ENCODE measurements at regions not wholly inside any gene's neighbourhood (a gene's known extent, or its start where the extent isn't known, plus 50 kb on each side); places are given as distances from the start of the nearest gene placed in this dataset.

DNA sequence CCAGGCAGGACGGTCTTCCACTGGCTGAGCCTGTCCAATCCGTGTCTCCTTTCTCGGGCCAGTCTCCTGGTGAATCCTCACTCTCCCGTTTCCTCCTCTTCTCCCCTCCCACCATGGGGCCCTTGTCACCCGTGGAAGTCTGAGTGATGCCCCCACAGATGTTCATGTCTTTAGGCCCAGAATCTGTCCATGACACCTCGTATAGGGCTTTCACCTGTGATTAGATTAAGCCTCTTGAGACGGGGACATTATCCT is 193.5 kb downstream of the ZFP36L2 start:
- Histone ChIP-seq H3K4me3 (ENCODE audit: control insufficient read depth in 1 of 2, extremely low read depth in 1 of 2, low read length in 1 of 2) (no peak overlapping the region), H3K27me3 (replicated peaks in 1 of 2; ENCODE audit: control insufficient read depth in 2 of 2, extremely low read depth in 1 of 2, insufficient read depth in 2 of 2, low read length in 1 of 2) (no peaks in the 10 kb centered on the region), H3K36me3 (ENCODE audit: control insufficient read depth in 2 of 2, extremely low read depth in 1 of 2, insufficient read depth in 1 of 2, low read length in 1 of 2) (no peaks in the 10 kb centered on the region), H3K9me3 (no peaks in the 10 kb centered on the region), H3K27ac (ENCODE audit: low read length) (no peak overlapping the region), H3K4me1 (ENCODE audit: control insufficient read depth in 1 of 2, extremely low read depth in 1 of 2, insufficient read depth in 2 of 2, low read length in 2 of 2) (peaks cover 0 to 18% of the 10 kb centered on the region in 2 experiments)
- Mint-ChIP-seq H3K36me3 (no peaks in the 10 kb centered on the region), H3K27ac (peak overlapping the region in 1 of 2 donors; percentile 85), H3K27me3 (no peaks in the 10 kb centered on the region), H3K9me3 (no peaks in the 10 kb centered on the region), H3K4me3 (peak overlapping the region in 1 of 3 donors; percentile 57), H3K4me1 (peaks cover 19 to 29% (median 21%) of the 10 kb centered on the region in 3 donors)
- CTCF ChIA-PET, result interaction anchor here in 1 of 2 donors (0.7 kb wide), 1 partner anchor 59 kb away, joined by 3 read pairs; no protein-coding TSS in a partner anchor
- no peak for ATAC-seq (replicated peaks in 1 of 4)
- DNase-seq, result no peak
- POLR2A ChIA-PET, result no interaction called here
- WGBS (ENCODE audit: insufficient coverage), result 91% methylated on average over 6 of the region's 7 CpGs

GRCh38 chr2:43032213-43033015 is 194.0 kb downstream of the ZFP36L2 start:
- Mint-ChIP-seq H3K36me3 (no peaks in the 10 kb centered on the region), H3K4me3 (peak overlapping the region in 2 of 3 donors; percentile 46 to 57), H3K27ac (peak overlapping the region; percentile 82 to 85), H3K9me3 (no peaks in the 10 kb centered on the region), H3K4me1 (peaks cover 19 to 34% (median 21%) of the 10 kb centered on the region in 3 donors), H3K27me3 (no peaks in the 10 kb centered on the region)
- POLR2A ChIA-PET, result no interaction called here
- Histone ChIP-seq H3K4me3 (ENCODE audit: control insufficient read depth in 1 of 2, extremely low read depth in 1 of 2, low read length in 1 of 2) (no peak overlapping the region), H3K27ac (ENCODE audit: low read length) (no peak overlapping the region), H3K27me3 (replicated peaks in 1 of 2; ENCODE audit: control insufficient read depth in 2 of 2, extremely low read depth in 1 of 2, insufficient read depth in 2 of 2, low read length in 1 of 2) (no peaks in the 10 kb centered on the region), H3K9me3 (no peaks in the 10 kb centered on the region), H3K4me1 (ENCODE audit: control insufficient read depth in 1 of 2, extremely low read depth in 1 of 2, insufficient read depth in 2 of 2, low read length in 2 of 2) (peaks cover 0 to 18% of the 10 kb centered on the region in 2 experiments), H3K36me3 (ENCODE audit: control insufficient read depth in 2 of 2, extremely low read depth in 1 of 2, insufficient read depth in 1 of 2, low read length in 1 of 2) (no peaks in the 10 kb centered on the region)
- WGBS (ENCODE audit: insufficient coverage), result 53% methylated on average over 4 of the region's 14 CpGs
- CTCF ChIA-PET, result interaction anchor here in 1 of 2 donors (0.7 kb wide), 1 partner anchor 58 kb away, joined by 3 read pairs; no protein-coding TSS in a partner anchor
- peak in 1 of 4 experiments; percentile 11 for ATAC-seq (replicated peaks in 1 of 4)
- no peak for DNase-seq

DNA sequence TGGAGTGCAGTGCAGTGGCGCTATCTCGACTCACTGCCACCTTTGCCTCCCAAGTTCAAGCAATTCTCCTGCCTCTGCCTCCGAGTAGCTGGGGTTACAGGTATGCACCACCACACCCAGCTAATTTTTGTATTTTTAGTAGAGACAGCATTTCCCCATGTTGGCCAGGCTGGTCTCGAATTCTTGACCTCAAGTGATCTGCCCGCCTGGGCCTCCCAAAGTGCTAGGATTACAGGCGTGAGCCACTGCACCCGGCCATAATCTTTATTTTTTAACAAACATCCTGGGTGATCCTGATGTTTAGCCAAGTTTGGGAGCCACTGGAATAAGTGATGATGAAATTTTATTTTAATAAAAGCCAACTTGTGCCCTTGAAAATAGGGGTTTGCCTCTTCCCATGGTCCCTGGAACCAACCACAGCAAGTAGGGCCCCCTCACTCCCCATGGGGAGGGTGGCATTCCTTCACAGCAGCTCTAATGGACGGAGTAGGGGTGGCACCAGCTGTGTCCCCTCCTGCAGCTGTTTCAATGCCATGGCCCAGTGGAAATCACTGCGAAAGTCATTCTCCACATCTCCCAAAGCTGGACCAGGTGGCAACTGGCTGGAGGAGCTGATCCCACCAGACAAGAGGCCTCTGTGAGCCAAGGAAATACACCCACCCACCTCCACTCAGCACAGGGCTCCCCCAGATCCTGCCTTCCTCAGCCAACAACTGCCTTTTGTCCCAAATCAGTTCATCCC is 194.8 kb downstream of the ZFP36L2 start:
- Mint-ChIP-seq H3K27ac (peak overlapping the region in 1 of 2 donors; percentile 85), H3K36me3 (no peaks in the 10 kb centered on the region), H3K9me3 (no peaks in the 10 kb centered on the region), H3K27me3 (no peaks in the 10 kb centered on the region), H3K4me1 (peaks cover 19 to 36% (median 21%) of the 10 kb centered on the region in 3 donors), H3K4me3 (peak overlapping the region in 1 of 3 donors; percentile 57)
- no peak for DNase-seq
- H3K9me3 ChIP-seq, result no peaks in the 10 kb centered on the region
- H3K27ac ChIP-seq (ENCODE audit: low read length), result no peak overlapping the region
- peaks cover 0 to 21% of the 10 kb centered on the region in 2 experiments for H3K4me1 ChIP-seq (ENCODE audit: control insufficient read depth in 1 of 2, extremely low read depth in 1 of 2, insufficient read depth in 2 of 2, low read length in 2 of 2)
- no peak for ATAC-seq (replicated peaks in 1 of 4)
- WGBS (ENCODE audit: insufficient coverage), result 80% methylated on average over 2 of the region's 9 CpGs
- no peaks in the 10 kb centered on the region for H3K36me3 ChIP-seq (ENCODE audit: control insufficient read depth in 2 of 2, extremely low read depth in 1 of 2, insufficient read depth in 1 of 2, low read length in 1 of 2)
- CTCF ChIA-PET, result no interaction called here
- H3K27me3 ChIP-seq (replicated peaks in 1 of 2; ENCODE audit: control insufficient read depth in 2 of 2, extremely low read depth in 1 of 2, insufficient read depth in 2 of 2, low read length in 1 of 2), result peaks cover 0 to 3% of the 10 kb centered on the region in 2 experiments
- POLR2A ChIA-PET, result no interaction called here
- no peak overlapping the region for H3K4me3 ChIP-seq (ENCODE audit: control insufficient read depth in 1 of 2, extremely low read depth in 1 of 2, low read length in 1 of 2)

- ChIA-PET CTCF (no interaction called here), POLR2A (no interaction called here)
- Mint-ChIP-seq H3K4me1 (peaks cover 22 to 45% (median 23%) of the 10 kb centered on the region in 3 donors), H3K36me3 (no peaks in the 10 kb centered on the region), H3K27ac (no peak overlapping the region), H3K4me3 (no peak overlapping the region), H3K9me3 (no peaks in the 10 kb centered on the region), H3K27me3 (no peaks in the 10 kb centered on the region)
- Histone ChIP-seq H3K4me1 (ENCODE audit: control insufficient read depth in 1 of 2, extremely low read depth in 1 of 2, insufficient read depth in 2 of 2, low read length in 2 of 2) (peaks cover 0 to 21% of the 10 kb centered on the region in 2 experiments), H3K9me3 (no peaks in the 10 kb centered on the region), H3K27ac (ENCODE audit: low read length) (no peak overlapping the region), H3K36me3 (ENCODE audit: control insufficient read depth in 2 of 2, extremely low read depth in 1 of 2, insufficient read depth in 1 of 2, low read length in 1 of 2) (no peaks in the 10 kb centered on the region), H3K4me3 (ENCODE audit: control insufficient read depth in 1 of 2, extremely low read depth in 1 of 2, low read length in 1 of 2) (no peak overlapping the region), H3K27me3 (replicated peaks in 1 of 2; ENCODE audit: control insufficient read depth in 2 of 2, extremely low read depth in 1 of 2, insufficient read depth in 2 of 2, low read length in 1 of 2) (peaks cover 0 to 3% of the 10 kb centered on the region in 2 experiments)
- WGBS (ENCODE audit: insufficient coverage), result 93% methylated on average over 5 of the region's 10 CpGs
- ATAC-seq (replicated peaks in 1 of 4), result no peak
- DNase-seq, result no peak
Measured at GRCh38 chr2:43030551-43031307, 195.7 kb downstream of the ZFP36L2 start.

DNA sequence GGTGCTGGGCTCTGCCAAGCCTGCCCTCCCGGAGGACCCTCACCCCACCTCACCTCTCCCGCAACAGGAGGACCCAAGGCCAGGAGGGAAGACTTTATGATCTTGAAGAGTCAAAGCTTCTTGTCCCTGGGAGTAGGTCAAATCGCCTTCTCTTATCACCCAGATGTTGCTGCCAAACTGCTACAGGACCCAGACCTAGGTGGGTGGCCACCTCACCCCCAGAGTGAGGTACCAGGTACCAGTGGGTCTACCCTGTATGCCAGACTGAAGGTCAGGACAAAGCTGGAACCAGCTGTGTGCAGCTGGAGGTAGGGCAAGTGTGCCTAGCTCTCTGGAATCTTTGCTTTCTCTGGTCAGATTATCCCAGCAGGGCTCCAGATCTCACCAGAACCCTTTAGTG is 197.2 kb downstream of the ZFP36L2 start:
- Mint-ChIP-seq H3K27ac (peak overlapping the region in 1 of 2 donors; percentile 45), H3K4me1 (peaks cover 33 to 53% (median 36%) of the 10 kb centered on the region in 3 donors), H3K9me3 (no peaks in the 10 kb centered on the region), H3K27me3 (no peaks in the 10 kb centered on the region), H3K4me3 (no peak overlapping the region), H3K36me3 (no peaks in the 10 kb centered on the region)
- DNase-seq, result no peak
- H3K27ac ChIP-seq (ENCODE audit: low read length), result no peak overlapping the region
- no peaks in the 10 kb centered on the region for H3K9me3 ChIP-seq
- H3K27me3 ChIP-seq (replicated peaks in 1 of 2; ENCODE audit: control insufficient read depth in 2 of 2, extremely low read depth in 1 of 2, insufficient read depth in 2 of 2, low read length in 1 of 2), result peaks cover 0 to 3% of the 10 kb centered on the region in 2 experiments
- H3K36me3 ChIP-seq (ENCODE audit: control insufficient read depth in 2 of 2, extremely low read depth in 1 of 2, insufficient read depth in 1 of 2, low read length in 1 of 2), result no peaks in the 10 kb centered on the region
- peaks cover 0 to 36% of the 10 kb centered on the region in 2 experiments for H3K4me1 ChIP-seq (ENCODE audit: control insufficient read depth in 1 of 2, extremely low read depth in 1 of 2, insufficient read depth in 2 of 2, low read length in 2 of 2)
- H3K4me3 ChIP-seq (ENCODE audit: control insufficient read depth in 1 of 2, extremely low read depth in 1 of 2, low read length in 1 of 2), result no peak overlapping the region
- CTCF ChIA-PET, result no interaction called here
- ATAC-seq (replicated peaks in 1 of 4), result no peak
- WGBS (ENCODE audit: insufficient coverage), result 60% methylated on average over 1 of the region's 3 CpGs
- POLR2A ChIA-PET, result no interaction called here

DNA sequence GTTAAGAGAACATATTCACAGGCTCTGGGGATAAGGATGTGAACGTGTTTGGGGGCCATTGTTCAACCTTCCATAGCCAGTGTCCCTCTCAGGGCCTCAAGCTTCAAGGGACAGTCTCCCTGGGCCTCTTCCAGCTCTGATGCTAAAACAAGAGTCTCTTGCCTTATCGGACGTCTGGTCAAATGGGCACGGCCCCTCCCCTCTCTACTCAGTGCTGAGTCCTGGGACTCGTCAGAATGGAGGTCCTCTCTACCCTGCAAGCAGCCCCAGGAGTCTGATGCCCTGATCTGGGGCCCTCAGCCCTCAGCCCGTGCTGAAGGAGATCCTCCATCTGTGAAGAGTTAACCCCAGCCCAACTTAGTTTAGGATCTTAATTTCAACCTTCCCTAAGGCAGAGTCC is 198.2 kb downstream of the ZFP36L2 start:
- peaks cover 28 to 43% (median 29%) of the 10 kb centered on the region in 3 donors for H3K4me1 Mint-ChIP-seq
- POLR2A ChIA-PET, result no interaction called here
- no peak overlapping the region for H3K4me3 Mint-ChIP-seq

More for the DNA sequence above, 198.2 kb downstream of the ZFP36L2 start:
- Histone ChIP-seq H3K4me3 (ENCODE audit: control insufficient read depth in 1 of 2, extremely low read depth in 1 of 2, low read length in 1 of 2) (no peak overlapping the region), H3K9me3 (no peaks in the 10 kb centered on the region), H3K27ac (ENCODE audit: low read length) (no peak overlapping the region), H3K27me3 (replicated peaks in 1 of 2; ENCODE audit: control insufficient read depth in 2 of 2, extremely low read depth in 1 of 2, insufficient read depth in 2 of 2, low read length in 1 of 2) (peaks cover 0 to 3% of the 10 kb centered on the region in 2 experiments), H3K4me1 (ENCODE audit: control insufficient read depth in 1 of 2, extremely low read depth in 1 of 2, insufficient read depth in 2 of 2, low read length in 2 of 2) (peaks cover 0 to 31% of the 10 kb centered on the region in 2 experiments), H3K36me3 (ENCODE audit: control insufficient read depth in 2 of 2, extremely low read depth in 1 of 2, insufficient read depth in 1 of 2, low read length in 1 of 2) (no peaks in the 10 kb centered on the region)
- Mint-ChIP-seq H3K36me3 (no peaks in the 10 kb centered on the region), H3K9me3 (no peaks in the 10 kb centered on the region), H3K27ac (no peak overlapping the region), H3K27me3 (no peaks in the 10 kb centered on the region)
- WGBS (ENCODE audit: insufficient coverage), result 83% methylated on average over 4 of the region's 6 CpGs
- ATAC-seq (replicated peaks in 1 of 4), result no peak
- DNase-seq, result no peak
- CTCF ChIA-PET, result no interaction called here

Data from T-cell (primary cell).